Cardiac muscle cell (in vitro differentiated cells and primary cell): ENCODE measurements at regions not wholly inside any gene's neighbourhood (a gene's known extent, or its start where the extent isn't known, plus 50 kb on each side); places are given as distances from the start of the nearest gene placed in this dataset.
"Not testable (repeated sequence)": the region's sequence is repeated elsewhere in the genome, so short reads cannot be mapped to it uniquely, and the experiment has no call there.

Experiments
- DNase-seq, 2 donors: peaks; one replicate each; pipeline versions ENCODE4 v3.0.0 to v3.0.0-alpha.2; 2010 to 2017; ENCODE audit warnings: low read depth in 1 of 2, low spot score in 1 of 2
- H3K27ac ChIP-seq: fragments of 200-600 bp; sonication (generic); 2 replicates; pipeline ENCODE4 v1.5.1; 2016
- H3K27me3 ChIP-seq: fragments of 200-600 bp; sonication (generic); 2 replicates; pipeline ENCODE4 v1.6.0; 2016; ENCODE audit warnings: control low read depth
- H3K36me3 ChIP-seq: fragments of 200-600 bp; sonication (generic); 2 replicates; pipeline ENCODE4 v1.5.1; 2016; ENCODE audit warnings: control low read depth
- H3K4me1 ChIP-seq: fragments of 200-600 bp; sonication (generic); 2 replicates; pipeline ENCODE4 v1.8.1; 2017; ENCODE audit warnings: low read depth, mild to moderate bottlenecking, mixed run types
- H3K4me3 ChIP-seq: fragments of 200-600 bp; sonication (generic); 2 replicates; pipeline ENCODE4 v1.5.1; 2016; ENCODE audit warnings: mild to moderate bottlenecking
- H3K9me3 ChIP-seq: fragments of 200-600 bp; sonication (generic); 2 replicates; pipeline ENCODE4 v1.5.1; 2017; ENCODE audit warnings: low read depth, mild to moderate bottlenecking, control low read depth
- TF ChIP-seq, protein P1 (sequence below): IDR thresholded peaks from 2 replicates; pipeline ENCODE4 v1.5.1; 2012; ENCODE audit warnings: low read depth, mild to moderate bottlenecking, low read length

GRCh38 chr3:103532986-103533385 is 1098.2 kb downstream of the ZPLD1 start:
- H3K36me3 ChIP-seq = no peaks in the 10 kb centered on the region
- no peak for DNase-seq
- TF ChIP-seq, protein P1, sequence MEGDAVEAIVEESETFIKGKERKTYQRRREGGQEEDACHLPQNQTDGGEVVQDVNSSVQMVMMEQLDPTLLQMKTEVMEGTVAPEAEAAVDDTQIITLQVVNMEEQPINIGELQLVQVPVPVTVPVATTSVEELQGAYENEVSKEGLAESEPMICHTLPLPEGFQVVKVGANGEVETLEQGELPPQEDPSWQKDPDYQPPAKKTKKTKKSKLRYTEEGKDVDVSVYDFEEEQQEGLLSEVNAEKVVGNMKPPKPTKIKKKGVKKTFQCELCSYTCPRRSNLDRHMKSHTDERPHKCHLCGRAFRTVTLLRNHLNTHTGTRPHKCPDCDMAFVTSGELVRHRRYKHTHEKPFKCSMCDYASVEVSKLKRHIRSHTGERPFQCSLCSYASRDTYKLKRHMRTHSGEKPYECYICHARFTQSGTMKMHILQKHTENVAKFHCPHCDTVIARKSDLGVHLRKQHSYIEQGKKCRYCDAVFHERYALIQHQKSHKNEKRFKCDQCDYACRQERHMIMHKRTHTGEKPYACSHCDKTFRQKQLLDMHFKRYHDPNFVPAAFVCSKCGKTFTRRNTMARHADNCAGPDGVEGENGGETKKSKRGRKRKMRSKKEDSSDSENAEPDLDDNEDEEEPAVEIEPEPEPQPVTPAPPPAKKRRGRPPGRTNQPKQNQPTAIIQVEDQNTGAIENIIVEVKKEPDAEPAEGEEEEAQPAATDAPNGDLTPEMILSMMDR = no peak
- no peaks in the 10 kb centered on the region for H3K27me3 ChIP-seq
- H3K9me3 ChIP-seq = no peaks in the 10 kb centered on the region
- H3K27ac ChIP-seq = no peak overlapping the region
- no peak overlapping the region for H3K4me3 ChIP-seq
- H3K4me1 ChIP-seq = no peaks in the 10 kb centered on the region

GRCh38 chr3:103554451-103554850 is 1119.6 kb downstream of the ZPLD1 start:
- H3K27me3 ChIP-seq = no peaks in the 10 kb centered on the region
- no peak overlapping the region for H3K27ac ChIP-seq
- H3K4me3 ChIP-seq = no peak overlapping the region
- H3K9me3 ChIP-seq = no peaks in the 10 kb centered on the region
- H3K36me3 ChIP-seq = no peaks in the 10 kb centered on the region
- no peaks in the 10 kb centered on the region for H3K4me1 ChIP-seq
- DNase-seq = no peak
- TF ChIP-seq, protein P1 = no peak

DNA sequence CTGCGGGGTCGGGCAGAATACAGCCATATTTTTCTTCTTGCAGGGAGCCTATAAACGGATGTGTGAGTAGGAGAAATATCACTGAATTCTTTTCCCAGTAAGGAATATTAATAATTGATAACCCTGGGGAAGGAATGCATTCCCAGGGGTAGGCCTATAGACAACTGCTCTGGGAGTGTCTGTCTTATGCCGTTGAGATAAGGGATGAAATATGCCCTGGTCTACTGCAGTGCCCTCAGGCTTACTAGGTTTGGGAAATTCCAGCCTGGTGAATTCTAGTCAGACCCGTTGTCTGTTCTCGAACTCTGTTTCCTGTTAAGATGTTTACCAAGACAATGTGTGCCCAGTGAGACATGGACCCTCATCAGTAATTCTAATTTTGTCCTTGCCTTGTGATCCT is 1129.3 kb downstream of the ZPLD1 start:
- DNase-seq, H3K4me3 ChIP-seq, H3K36me3 ChIP-seq, H3K27ac ChIP-seq, H3K4me1 ChIP-seq, H3K27me3 ChIP-seq, H3K9me3 ChIP-seq: not testable (repeated sequence)

DNA sequence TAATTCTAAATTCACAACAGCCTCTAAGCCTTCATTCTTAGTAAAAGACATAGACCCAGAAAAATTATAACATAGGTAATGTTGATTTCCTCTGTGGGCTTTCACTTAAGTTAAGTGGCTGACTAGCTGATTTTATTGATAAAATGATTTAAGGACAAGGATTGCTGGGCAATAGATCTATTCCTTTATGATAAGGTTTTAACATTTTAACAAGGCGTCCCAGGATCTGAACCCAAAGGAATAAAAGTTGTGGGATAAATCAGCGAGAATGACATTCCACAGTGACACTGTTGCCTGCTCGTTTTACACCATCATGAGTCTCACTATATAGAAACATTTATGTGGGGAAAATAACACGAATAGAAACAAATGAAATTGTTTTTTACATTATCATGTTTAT is 1151.0 kb downstream of the ZPLD1 start:
- Histone ChIP-seq H3K9me3 (no peaks in the 10 kb centered on the region), H3K4me1 (no peaks in the 10 kb centered on the region), H3K27ac (no peak overlapping the region), H3K36me3 (no peaks in the 10 kb centered on the region), H3K4me3 (no peak overlapping the region), H3K27me3 (no peaks in the 10 kb centered on the region)
- TF ChIP-seq, protein P1 = no peak
- no peak for DNase-seq

DNA sequence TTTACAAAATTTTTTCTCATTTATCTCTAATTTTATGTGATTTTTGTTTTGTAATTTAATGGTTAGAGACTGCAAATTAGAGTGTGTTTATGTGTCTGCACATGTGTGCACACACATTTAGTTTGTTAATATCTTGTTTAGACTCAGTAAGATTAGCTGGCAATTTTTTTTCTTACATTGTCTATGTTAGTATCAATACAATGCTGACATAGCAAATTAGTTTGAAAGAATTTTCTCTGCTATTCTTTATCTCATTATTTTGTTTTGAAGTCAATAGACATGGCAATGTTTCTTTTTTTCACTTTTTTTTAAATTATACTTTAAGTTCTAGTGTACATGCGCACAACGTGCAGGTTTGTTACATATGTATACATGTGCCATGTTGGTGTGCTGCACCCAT is 1155.0 kb downstream of the ZPLD1 start:
- H3K4me3 ChIP-seq = no peak overlapping the region
- H3K27ac ChIP-seq = no peak overlapping the region
- TF ChIP-seq, protein P1 = no peak
- H3K4me1 ChIP-seq = no peaks in the 10 kb centered on the region
- no peaks in the 10 kb centered on the region for H3K9me3 ChIP-seq
- no peaks in the 10 kb centered on the region for H3K36me3 ChIP-seq
- H3K27me3 ChIP-seq = no peaks in the 10 kb centered on the region
- no peak for DNase-seq

GRCh38 chr3:103600844-103601243 is 1166.0 kb downstream of the ZPLD1 start:
- DNase-seq = no peak
- TF ChIP-seq, protein P1 = no peak
- no peaks in the 10 kb centered on the region for H3K4me1 ChIP-seq
- H3K4me3 ChIP-seq = no peak overlapping the region
- no peak overlapping the region for H3K27ac ChIP-seq
- H3K36me3 ChIP-seq = no peaks in the 10 kb centered on the region
- H3K27me3 ChIP-seq = no peaks in the 10 kb centered on the region
- H3K9me3 ChIP-seq = no peaks in the 10 kb centered on the region
